ENCODE measurements at regions not wholly inside any gene's neighbourhood (a gene's known extent, or its start where the extent isn't known, plus 50 kb on each side); places are given as distances from the start of the nearest gene placed in this dataset.
"Not testable (repeated sequence)": the region's sequence is repeated elsewhere in the genome, so short reads cannot be mapped to it uniquely, and the experiment has no call there.

DNA sequence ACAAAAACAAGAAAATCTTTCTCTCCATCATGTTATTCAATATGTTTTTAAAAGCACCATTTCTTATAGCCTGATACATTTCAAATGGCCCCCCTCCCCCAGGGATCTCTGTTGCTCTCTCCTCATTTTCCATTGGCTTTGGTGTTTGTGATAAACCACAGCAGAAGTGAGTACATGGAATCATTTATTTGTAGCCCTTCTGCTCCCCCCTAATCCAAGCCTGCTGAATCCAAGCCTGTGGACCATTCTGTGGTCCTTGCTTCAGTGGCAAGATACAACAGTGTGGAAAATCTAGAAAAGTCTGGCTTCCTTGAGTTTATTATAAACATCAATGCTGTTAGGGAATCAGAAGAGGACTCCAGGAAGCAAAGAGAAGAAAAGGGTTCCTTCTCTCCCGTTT is 737.2 kb upstream of the TPTE start:
- H3K36me3 Mint-ChIP-seq (ENCODE audit: low read depth); ATAC-seq; H3K4me3 Mint-ChIP-seq; CTCF ChIA-PET; intact Hi-C loops (cut with DNase I, micrococcal nuclease); H3K4me1 Mint-ChIP-seq; H3K27me3 Mint-ChIP-seq; H3K27ac Mint-ChIP-seq; DNase-seq; POLR2A ChIA-PET: not testable (repeated sequence)
- H3K9me3 Mint-ChIP-seq (ENCODE audit: low read depth): peaks cover 36% of the 10 kb centered on the region

DNA sequence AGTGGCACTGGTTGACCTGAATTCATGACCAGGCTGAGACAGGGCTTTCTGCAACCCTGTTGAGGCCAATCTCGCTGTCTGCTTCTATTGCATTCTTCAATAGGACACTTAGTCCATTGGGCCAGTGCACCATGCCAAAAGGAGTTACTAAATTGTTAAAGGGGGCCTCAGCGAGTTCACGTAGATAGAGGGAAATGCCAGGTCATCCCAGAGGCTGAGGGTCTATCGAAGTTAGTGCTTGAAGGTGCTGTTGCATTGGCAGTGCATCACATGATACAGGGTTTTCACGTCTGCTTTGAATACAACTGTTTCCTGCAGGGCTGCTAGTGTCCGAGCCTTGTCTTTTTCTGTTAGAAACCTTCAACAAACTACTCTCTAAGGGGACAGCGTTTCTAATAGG is 735.3 kb upstream of the TPTE start:
- H3K27me3 Mint-ChIP-seq; H3K4me1 Mint-ChIP-seq; H3K36me3 Mint-ChIP-seq (ENCODE audit: low read depth); H3K27ac Mint-ChIP-seq; POLR2A ChIA-PET; H3K4me3 Mint-ChIP-seq; DNase-seq; intact Hi-C loops (cut with DNase I, micrococcal nuclease); CTCF ChIA-PET; ATAC-seq: not testable (repeated sequence)
- H3K9me3 Mint-ChIP-seq (ENCODE audit: low read depth): peaks cover 35% of the 10 kb centered on the region

DNA sequence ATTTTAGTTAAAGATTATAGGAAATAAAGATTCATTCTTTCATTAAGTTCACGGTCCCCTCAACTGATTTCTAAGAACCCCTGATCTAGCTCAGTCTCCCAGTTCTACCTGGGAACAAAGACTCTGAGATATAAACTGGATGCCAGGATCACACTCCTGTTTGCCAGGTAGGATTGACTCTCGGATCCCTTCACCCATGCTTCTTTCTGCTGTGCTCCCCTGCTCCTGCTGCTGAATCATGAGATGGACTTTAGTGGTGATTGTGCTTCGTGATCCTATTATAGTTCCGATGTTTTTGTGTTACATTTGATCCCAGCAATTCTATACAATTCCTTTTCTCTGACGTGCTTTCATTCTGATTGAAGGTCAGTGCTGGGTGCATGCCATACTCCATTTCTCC is 733.1 kb upstream of the TPTE start:
- not testable (repeated sequence) for ATAC-seq, H3K4me1 Mint-ChIP-seq
- peaks cover 31% of the 10 kb centered on the region for H3K9me3 Mint-ChIP-seq (ENCODE audit: low read depth)

DNA sequence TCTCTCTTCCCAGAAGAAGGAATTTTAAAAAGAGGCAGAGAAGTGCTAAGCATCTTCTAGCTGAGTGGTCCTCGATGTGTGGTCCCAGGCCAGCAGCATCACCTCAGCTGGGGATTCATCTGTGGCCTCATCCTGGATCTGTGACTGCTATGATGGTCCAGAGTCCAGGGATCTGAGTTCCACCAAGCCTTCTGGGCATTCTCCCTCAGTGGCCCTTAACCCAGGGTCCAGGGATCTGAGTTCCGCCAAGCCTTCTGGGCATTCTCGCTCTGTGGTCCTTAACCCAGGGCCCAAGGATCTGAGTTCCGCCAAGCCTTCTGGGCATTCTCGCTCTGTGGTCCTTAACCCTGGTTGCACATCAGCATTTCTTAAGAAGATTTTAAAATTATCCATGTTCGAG is 731.0 kb upstream of the TPTE start:
- H3K4me1 Mint-ChIP-seq; H3K36me3 Mint-ChIP-seq (ENCODE audit: low read depth); H3K4me3 Mint-ChIP-seq; DNase-seq; POLR2A ChIA-PET; ATAC-seq; intact Hi-C loops (cut with DNase I, micrococcal nuclease); H3K27ac Mint-ChIP-seq; H3K27me3 Mint-ChIP-seq; CTCF ChIA-PET: not testable (repeated sequence)
- H3K9me3 Mint-ChIP-seq (ENCODE audit: low read depth): peaks cover 36% of the 10 kb centered on the region

More for the DNA sequence above, 733.1 kb upstream of the TPTE start:
- H3K36me3 Mint-ChIP-seq (ENCODE audit: low read depth); H3K27me3 Mint-ChIP-seq; intact Hi-C loops (cut with DNase I, micrococcal nuclease); H3K4me3 Mint-ChIP-seq; DNase-seq; H3K27ac Mint-ChIP-seq; POLR2A ChIA-PET; CTCF ChIA-PET: not testable (repeated sequence)

DNA sequence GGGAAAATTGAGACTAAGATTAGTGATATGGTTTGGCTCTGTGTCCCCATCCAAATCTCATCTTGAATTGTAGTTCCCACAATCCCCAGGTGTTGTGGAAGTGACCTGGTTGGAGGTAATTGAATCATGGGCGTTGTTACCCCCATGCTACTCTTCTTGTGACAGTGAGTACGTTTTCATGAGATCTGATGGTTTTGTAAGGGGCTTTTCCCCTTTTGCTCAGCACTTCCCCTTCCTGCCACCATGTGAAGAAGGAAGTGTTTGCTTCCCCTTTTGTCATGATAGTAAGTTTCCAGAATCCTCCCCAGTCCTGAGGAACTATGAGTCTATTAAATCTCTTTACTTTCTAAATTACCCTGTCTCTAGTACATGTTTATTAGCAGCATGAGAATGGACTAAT is 729.9 kb upstream of the TPTE start:
- DNase-seq; H3K27ac Mint-ChIP-seq; intact Hi-C loops (cut with DNase I, micrococcal nuclease); CTCF ChIA-PET; ATAC-seq; H3K36me3 Mint-ChIP-seq (ENCODE audit: low read depth); POLR2A ChIA-PET; H3K27me3 Mint-ChIP-seq; H3K4me3 Mint-ChIP-seq; H3K4me1 Mint-ChIP-seq: not testable (repeated sequence)
- H3K9me3 Mint-ChIP-seq (ENCODE audit: low read depth): peaks cover 41% of the 10 kb centered on the region

DNA sequence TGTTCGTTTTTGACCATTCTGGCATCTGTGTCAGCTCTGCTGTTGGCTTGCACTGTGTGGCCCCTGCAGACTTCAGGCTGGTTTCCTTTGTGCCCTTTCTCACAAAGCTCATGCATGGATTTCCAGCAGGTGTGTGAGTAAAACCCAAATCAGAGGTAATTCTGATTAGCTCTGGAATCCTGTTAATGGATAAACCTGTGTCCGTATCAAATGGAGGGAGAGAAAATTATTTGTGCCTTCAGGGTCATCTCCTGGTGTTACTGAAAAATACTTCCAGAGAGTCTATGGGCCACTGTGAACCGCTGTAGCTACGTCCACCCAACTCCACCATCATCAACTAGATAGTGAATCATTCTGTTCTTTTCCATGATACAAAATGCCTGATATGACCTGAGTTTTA is 726.1 kb upstream of the TPTE start:
- intact Hi-C loops (cut with DNase I, micrococcal nuclease); H3K27me3 Mint-ChIP-seq; POLR2A ChIA-PET; H3K27ac Mint-ChIP-seq; H3K36me3 Mint-ChIP-seq (ENCODE audit: low read depth); ATAC-seq; DNase-seq; H3K4me1 Mint-ChIP-seq; CTCF ChIA-PET; H3K4me3 Mint-ChIP-seq: not testable (repeated sequence)
- H3K9me3 Mint-ChIP-seq (ENCODE audit: low read depth): peaks cover 25% of the 10 kb centered on the region

DNA sequence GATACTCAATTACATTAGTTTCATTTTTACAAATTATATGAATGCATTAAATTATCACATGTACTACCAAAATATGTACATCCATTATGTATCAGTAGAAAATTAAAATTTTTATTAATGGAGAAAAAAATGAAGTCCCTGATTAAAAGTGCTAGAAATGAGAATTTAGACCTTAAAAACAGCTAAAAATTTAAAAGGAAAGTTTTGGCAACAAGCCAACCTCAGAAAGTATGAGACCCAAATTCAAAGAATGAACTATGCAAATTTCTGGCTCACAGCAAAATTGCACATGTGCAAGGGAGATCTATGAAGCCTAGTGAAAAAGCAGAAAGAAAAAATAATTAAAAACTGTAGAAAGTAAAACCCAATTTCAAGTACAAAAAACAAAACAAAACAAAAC is 725.1 kb upstream of the TPTE start:
- H3K27me3 Mint-ChIP-seq, DNase-seq, CTCF ChIA-PET: not testable (repeated sequence)

DNA sequence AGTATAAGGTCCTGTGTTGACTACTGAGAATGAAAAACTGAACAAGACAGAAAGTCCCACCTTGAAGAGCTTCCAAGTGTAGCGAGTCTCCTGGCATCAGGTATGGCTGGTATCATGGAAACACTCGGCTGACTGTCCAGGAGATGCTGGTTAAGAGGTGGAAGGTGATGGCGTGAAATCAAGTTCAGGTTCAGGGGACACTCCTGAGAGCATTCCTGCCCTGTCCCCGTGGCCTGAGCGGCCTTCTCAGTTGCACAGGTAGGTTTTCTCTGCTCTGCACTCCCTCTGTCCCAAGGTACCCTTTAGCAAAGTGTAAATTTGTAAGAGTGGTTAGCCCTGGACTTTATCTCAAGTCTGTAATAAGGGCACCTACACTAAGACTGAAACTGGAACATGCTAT is 713.7 kb upstream of the TPTE start:
- DNase-seq; H3K27me3 Mint-ChIP-seq; H3K4me3 Mint-ChIP-seq; H3K36me3 Mint-ChIP-seq (ENCODE audit: low read depth); POLR2A ChIA-PET; H3K9me3 Mint-ChIP-seq (ENCODE audit: low read depth); ATAC-seq; H3K27ac Mint-ChIP-seq; CTCF ChIA-PET; H3K4me1 Mint-ChIP-seq; intact Hi-C loops (cut with DNase I, micrococcal nuclease): not testable (repeated sequence)

More for the DNA sequence above, 725.1 kb upstream of the TPTE start:
- H3K36me3 Mint-ChIP-seq (ENCODE audit: low read depth); ATAC-seq; intact Hi-C loops (cut with DNase I, micrococcal nuclease); H3K27ac Mint-ChIP-seq; H3K4me1 Mint-ChIP-seq; H3K4me3 Mint-ChIP-seq; POLR2A ChIA-PET: not testable (repeated sequence)
- H3K9me3 Mint-ChIP-seq (ENCODE audit: low read depth): peaks cover 25% of the 10 kb centered on the region

DNA sequence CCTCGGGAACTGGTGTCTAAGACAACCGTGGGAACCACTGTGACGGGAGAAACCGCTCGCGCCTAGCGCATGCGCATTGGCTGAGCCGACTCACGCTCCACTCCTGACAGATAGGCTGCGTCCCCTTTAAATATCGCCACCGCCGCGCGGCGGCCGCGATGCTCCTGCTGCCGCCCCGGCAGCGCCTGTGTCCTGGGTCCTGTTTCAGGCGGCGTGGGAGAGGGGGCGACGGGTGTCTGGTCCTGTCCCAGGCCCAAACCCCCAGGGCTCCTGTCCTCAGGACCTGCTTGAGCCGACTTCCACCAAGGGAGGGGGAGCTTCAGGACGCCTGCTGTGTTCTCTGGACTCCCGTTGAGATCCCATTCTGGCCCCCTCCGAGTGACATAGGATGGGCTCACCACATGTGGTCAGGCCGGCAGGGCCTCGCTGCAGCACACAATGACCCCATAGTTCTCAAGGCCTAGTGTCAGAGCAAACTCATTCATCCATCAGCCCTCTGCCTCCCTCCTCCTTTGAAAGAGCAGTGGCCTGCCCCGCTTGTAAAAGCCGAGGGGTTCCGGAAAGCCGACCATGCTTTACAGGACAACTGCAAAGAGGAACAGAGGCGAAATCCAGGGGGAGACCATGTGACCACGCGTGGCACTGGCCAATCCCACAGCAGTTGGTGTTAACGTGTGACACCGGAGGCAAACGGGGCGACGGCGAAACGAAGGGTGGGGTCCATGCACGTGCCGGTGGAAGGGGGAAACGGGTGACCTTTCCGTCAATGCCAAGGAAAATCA is 710.0 kb upstream of the TPTE start:
- intact Hi-C loops (cut with DNase I, micrococcal nuclease); H3K4me3 Mint-ChIP-seq; H3K4me1 Mint-ChIP-seq; H3K36me3 Mint-ChIP-seq (ENCODE audit: low read depth); H3K27me3 Mint-ChIP-seq; POLR2A ChIA-PET; H3K27ac Mint-ChIP-seq; DNase-seq; H3K9me3 Mint-ChIP-seq (ENCODE audit: low read depth); CTCF ChIA-PET; ATAC-seq: not testable (repeated sequence)

DNA sequence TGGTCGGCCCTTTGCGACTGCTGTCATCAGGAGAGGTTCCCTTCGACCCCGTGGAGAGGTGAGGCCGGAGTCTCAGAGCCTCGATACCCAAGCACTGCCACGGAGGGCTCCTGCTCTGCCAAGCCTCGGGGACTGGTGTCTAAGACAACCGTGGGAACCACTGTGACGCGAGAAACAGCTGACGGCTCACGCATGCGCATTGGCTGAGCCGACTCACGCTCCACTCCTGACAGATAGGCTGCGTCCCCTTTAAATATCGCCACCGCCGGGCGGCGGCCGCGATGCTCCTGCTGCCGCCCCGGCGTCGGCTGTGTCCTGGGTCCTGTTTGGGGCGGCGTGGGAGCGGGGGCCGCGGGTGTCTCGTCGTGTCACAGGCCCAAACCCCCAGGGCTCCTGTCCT is 708.9 kb upstream of the TPTE start:
- H3K9me3 Mint-ChIP-seq (ENCODE audit: low read depth); POLR2A ChIA-PET; CTCF ChIA-PET; H3K4me3 Mint-ChIP-seq; H3K27ac Mint-ChIP-seq; ATAC-seq; H3K36me3 Mint-ChIP-seq (ENCODE audit: low read depth); H3K27me3 Mint-ChIP-seq; intact Hi-C loops (cut with DNase I, micrococcal nuclease); H3K4me1 Mint-ChIP-seq; DNase-seq: not testable (repeated sequence)

DNA sequence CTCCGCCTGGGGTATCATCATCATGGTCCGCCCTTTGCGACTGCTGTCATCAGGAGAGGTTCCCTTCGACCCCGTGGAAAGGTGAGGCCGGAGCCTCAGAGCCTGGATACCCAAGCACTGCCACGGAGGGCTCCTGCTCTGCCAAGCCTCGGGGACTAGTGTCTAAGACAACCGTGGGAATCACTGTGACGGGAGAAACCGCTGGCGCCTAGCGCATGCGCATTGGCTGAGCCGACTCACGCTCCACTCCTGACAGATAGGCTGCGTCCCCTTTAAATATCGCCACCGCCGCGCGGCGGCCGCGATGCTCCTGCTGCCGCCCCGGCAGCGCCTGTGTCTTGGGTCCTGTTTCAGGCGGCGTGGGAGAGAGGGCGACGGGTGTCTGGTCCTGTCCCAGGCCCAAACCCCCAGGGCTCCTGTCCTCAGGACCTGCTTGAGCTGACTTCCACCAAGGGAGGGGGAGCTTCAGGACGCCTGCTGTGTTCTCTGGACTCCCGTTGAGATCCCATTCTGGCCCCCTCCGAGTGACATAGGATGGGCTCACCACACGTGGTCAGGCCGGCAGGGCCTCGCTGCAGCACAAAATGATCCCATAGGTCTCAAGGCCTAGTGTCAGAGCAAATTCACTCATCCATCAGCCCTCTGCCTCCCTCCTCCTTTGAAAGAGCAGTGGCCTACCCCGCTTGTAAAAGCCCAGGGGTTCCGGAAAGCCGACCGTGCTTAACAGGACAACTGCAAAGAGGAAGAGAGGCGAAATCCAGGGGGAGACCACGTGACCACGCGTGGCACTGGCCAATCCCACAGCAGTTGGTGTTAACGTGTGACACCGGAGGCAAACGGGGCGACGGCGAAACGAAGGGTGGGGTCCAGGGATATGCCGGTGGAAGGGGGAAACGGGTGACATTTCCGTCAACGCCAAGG is 707.2 kb upstream of the TPTE start:
- ATAC-seq; H3K4me3 Mint-ChIP-seq; H3K4me1 Mint-ChIP-seq; H3K27me3 Mint-ChIP-seq; H3K27ac Mint-ChIP-seq; POLR2A ChIA-PET; CTCF ChIA-PET; H3K9me3 Mint-ChIP-seq (ENCODE audit: low read depth); H3K36me3 Mint-ChIP-seq (ENCODE audit: low read depth); DNase-seq; intact Hi-C loops (cut with DNase I, micrococcal nuclease): not testable (repeated sequence)

DNA sequence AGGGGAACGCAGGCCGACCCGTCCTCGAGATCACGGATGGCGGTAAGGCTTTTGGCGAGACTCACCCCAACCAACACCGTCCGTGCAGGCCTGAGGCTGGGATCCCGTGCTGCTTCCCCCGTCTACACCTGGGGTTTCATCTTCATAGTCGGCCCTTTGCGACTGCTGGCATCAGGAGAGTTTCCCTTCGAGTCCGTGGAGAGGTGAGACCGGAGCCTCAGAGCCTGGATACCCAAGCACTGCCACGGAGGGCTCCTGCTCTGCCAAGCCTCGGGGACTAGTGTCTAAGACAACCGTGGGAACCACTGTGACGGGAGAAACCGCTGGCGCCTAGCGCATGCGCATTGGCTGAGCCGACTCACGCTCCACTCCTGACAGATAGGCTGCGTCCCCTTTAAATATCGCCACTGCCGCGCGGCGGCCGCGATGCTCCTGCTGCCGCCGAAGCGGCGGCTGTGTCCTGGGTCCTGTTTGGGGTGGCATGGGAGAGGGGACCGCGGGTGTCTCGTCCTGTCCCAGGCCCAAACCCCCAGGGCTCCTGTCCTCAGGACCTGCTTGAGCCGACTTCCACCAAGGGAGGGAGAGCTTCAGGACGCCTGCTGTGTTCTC is 706.1 kb upstream of the TPTE start:
- POLR2A ChIA-PET: not testable (repeated sequence)

More for the DNA sequence above, 706.1 kb upstream of the TPTE start:
- H3K9me3 Mint-ChIP-seq (ENCODE audit: low read depth); H3K27me3 Mint-ChIP-seq; ATAC-seq; intact Hi-C loops (cut with DNase I, micrococcal nuclease); H3K27ac Mint-ChIP-seq; H3K4me1 Mint-ChIP-seq; H3K36me3 Mint-ChIP-seq (ENCODE audit: low read depth); CTCF ChIA-PET; H3K4me3 Mint-ChIP-seq; DNase-seq: not testable (repeated sequence)

Measured in activated CD4-positive, alpha-beta T cell treated with anti-CD3 and anti-CD28 coated beads for 36 hours (primary cell).